ENCODE measurements at regions not wholly inside any gene's neighbourhood (a gene's known extent, or its start where the extent isn't known, plus 50 kb on each side); places are given as distances from the start of the nearest gene placed in this dataset.

DNA sequence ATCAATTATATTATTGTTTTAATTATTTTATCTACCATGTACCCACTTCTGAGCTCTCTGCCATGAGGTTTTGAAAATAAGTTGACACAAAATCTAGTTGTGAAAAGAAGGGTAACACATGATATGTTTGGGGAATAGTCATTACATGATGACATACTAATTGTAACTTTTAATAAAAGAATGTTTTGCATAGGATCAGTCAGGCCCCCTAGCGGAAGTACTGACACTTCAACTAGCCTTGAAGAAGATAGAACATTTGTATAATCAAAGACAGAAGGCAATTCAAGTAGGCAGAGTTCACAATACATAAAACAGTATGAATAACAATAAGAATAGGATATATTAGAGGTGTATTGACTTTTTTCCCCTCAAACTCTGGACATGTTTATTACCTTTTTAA, 1191.0 kb upstream of the AGA start:
- no peak for DNase-seq

DNA sequence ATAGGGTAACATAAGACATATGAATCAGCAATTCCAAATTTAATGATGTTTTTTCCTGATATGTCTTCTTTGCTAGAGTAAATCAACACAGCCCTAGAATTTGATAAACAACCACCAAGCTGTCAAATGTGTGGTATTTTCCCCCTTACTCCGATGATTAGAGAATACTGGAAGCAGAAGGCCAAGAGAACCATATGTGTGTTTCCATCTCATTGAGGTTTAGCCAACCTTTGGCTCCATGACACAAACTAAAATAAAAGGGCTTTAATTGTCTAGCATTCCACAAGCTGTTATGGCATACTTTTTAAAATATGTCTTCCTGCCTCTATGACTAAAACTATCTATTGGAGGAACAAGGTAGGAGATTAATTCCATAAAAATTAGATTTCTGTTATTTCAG, 1222.4 kb upstream of the AGA start:
- no peak for DNase-seq

- DNase-seq, result no peak
Measured at GRCh38 chr4:178665916-178666315, 1223.7 kb upstream of the AGA start.

GRCh38 chr4:178671766-178672165, 1229.5 kb upstream of the AGA start:
- no peak for DNase-seq

DNA sequence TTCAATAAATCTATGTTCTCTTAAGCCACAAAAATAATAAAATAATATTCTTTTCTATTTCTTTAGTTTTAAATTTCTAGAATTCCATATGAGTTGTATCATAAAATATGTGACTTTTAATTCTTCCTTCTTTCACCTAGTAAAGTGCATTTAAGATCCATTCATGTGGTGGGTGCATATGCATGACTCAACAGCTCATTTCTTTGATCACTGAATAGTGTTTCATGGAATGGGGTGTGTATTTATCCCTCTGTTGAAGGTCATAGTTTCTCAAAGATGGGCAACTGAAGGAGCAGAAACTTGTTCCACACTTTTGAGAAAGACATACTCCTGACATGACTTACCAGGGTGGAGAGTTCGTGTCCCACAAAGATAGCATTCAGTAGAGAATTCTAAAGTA, 1230.3 kb upstream of the AGA start:
- no peak for DNase-seq

DNA sequence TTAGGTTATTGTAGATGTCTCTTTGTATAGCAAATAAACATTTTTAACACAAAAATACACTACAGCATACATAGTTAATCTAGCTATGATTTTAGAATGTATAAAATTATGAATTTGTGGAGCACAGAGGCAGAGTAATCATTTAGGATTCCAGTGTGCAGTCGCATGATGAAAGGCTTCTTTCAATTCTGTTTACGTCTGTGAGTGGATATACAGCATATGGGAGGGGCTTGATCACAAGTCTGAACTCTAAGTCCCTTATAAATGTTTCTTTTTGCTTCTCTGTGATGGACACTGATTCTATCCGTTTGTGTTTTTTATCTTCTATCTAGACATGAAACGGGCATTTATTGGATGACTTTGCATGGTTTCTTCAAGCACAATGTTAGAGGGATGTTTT, 1239.6 kb upstream of the AGA start:
- no peak for DNase-seq

DNA sequence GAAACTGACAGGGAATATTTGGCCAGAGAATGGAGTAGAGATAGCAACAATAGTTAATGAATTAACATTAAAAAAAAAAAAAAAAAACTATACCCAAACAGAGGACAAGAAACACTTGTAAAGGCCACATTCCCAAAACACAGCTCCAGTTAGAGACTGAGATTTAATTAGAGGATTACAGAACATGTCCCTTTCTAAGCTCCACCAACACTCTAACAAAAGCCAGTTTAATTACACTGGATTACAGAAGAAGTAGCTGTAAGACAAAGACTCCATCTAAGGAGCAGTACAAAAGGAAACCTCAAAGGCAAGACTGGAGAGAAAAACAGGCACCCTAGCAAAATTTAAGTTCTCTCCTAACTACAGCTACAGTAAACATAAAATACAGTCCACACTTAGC, 1247.7 kb upstream of the AGA start:
- no peak for DNase-seq

DNA sequence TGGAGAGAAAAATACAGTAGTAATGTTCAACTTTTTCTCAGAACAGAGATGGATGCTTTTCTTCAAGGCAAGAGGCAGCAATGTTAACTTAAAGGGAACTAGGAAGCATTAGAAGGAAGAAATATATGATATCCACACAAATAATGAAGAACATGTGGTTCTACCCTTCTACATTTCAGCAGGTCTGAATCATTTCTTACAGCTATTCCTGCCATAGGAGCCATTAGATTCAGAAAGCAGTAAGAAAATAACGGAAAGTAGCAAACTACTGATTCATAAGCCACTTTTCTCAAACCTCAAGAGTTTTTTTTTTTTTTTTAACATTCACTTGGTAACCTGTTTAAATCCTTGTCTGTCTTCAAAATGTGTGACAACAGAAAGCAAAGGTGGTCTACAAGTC, 1251.6 kb upstream of the AGA start:
- no peak for DNase-seq

GRCh38 chr4:178696515-178696914, 1254.3 kb upstream of the AGA start:
- DNase-seq, result no peak

GRCh38 chr4:178712486-178712885, 1270.2 kb upstream of the AGA start:
- DNase-seq, result no peak

GRCh38 chr4:178738026-178738425, 1295.8 kb upstream of the AGA start:
- DNase-seq, result no peak

GRCh38 chr4:178745203-178745602, 1303.0 kb upstream of the AGA start:
- no peak for DNase-seq

DNA sequence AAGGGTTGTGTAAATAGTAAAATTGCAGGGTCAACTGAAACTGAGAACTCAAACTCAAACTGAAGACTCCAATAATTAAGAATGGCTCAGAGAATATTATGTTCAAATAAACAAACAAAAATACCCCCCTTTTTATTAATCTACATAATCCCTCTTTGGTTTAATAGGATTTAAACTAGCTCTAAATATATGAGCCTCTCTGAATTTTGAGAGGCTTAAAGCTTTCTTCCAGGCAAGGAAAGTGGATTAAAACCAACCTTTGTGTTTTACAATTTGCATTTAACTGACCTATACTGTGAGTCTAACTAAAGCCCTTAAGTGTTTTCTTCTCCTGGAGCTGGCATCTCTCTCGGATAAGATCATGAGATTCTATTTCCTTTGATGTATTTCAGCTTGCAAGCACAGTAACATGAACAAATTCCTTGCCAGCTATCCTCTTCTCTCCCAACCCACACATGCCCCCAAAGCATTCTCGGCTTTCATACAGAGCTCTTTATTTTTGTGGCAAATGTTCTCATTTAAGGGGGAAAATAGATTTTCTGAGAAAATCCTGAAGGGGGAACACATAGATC, 1310.8 kb upstream of the AGA start:
- DNase-seq, result no peak

- no peak for DNase-seq
Measured at GRCh38 chr4:178778496-178778895, 1336.3 kb upstream of the AGA start.

DNA sequence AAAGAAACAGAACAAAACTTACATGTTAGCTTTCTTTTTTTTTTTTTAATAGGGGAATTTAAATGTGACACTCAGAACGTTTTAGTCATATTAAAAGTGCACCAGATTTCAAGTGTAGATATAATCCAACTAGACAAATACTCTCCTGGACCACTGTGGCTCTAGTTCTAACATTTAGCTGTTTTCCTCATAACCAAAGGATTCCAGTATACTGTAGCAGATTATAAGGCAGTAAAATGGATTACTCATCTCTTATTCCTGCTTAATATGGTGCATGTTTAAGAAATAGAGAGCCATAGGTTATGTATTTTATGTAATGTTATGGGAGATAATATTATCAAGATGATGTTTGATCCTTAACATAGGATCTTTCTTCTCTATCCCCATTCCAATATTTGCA, 1339.5 kb upstream of the AGA start:
- no peak for DNase-seq

GRCh38 chr4:178784491-178784890, 1342.3 kb upstream of the AGA start:
- DNase-seq, result no peak

- DNase-seq, result no peak
Measured at GRCh38 chr4:178789279-178789678, 1347.0 kb upstream of the AGA start.

GRCh38 chr4:178799204-178799603, 1357.0 kb upstream of the AGA start:
- DNase-seq, result no peak

DNA sequence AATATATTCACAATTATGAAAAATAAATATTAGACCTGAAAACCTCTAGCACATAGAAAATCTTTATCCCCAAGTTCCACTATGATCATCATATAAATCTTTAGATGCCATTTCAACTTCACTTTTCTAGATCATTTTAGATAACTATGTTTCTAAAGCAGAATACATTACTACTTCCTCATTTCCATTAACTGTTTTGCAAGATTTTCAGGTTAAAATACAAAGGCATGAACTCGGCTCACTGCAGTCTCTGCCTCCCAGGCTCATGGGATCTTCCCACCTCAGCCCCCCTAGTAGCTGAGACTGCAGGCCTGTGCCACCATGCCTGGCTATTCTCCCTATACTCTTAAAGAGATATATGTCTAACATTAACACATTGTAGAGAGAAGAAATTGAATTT, 1365.9 kb upstream of the AGA start:
- DNase-seq, result no peak

GRCh38 chr4:178809921-178810320, 1367.7 kb upstream of the AGA start:
- DNase-seq, result no peak

DNA sequence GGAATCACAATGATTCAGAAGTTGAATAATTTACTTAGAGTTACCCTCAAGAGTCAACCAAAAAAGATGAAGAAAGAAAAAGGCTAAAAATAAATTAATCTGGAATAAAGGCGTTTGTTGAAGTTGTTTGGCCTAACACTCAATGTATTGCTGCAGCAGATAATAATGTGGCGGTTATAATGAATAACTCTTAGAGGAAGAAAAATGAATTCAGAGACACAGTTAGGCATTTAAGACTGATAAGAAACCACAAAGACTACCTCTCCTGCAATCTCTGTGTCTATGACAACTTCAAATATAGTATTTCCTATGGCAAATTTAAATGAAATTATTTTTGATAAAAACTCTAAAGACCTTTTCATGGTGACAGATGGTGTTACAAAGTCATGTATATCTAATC, 1369.1 kb upstream of the AGA start:
- no peak for DNase-seq

GRCh38 chr4:178812866-178813265, 1370.6 kb upstream of the AGA start:
- no peak for DNase-seq

DNA sequence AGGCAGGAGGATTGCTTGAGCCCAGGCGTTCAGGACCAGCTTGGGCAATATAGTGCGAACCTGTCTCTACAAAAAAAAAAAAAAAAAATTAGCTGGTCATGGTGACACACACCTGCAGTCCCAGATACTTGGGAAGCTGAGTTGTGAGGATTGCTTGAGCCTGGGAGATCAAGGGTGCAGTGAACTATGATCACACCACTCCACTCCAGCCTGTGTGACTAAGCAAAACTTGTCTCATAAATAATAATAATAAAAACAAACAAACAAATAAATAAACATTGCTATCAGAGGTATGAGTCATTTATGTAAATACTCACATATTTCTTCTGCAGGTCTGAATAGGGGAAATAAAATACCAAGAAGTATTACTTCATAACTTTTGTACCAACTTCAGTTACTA, 1372.7 kb upstream of the AGA start:
- no peak for DNase-seq

GRCh38 chr4:178823673-178824295, 1381.5 kb upstream of the AGA start:
- no peak for DNase-seq

- DNase-seq, result no peak
Measured at GRCh38 chr4:178836865-178837264, 1394.6 kb upstream of the AGA start.
